ENCODE measurements at regions not wholly inside any gene's neighbourhood (a gene's known extent, or its start where the extent isn't known, plus 50 kb on each side); places are given as distances from the start of the nearest gene placed in this dataset.

- DNase-seq (ENCODE audit: low spot score), result no peak
- TF ChIP-seq CTCF (IDR thresholded peaks at IDR 0.05; ENCODE audit: extremely low read depth, missing control alignments), result no peak
Observed at GRCh38 chr19:33960566-33960965, 163.9 kb downstream of the KCTD15 start.

- TF ChIP-seq CTCF (IDR thresholded peaks at IDR 0.05; ENCODE audit: extremely low read depth, missing control alignments), result no peak
Observed at GRCh38 chr19:33962161-33962560, 165.5 kb downstream of the KCTD15 start.

GRCh38 chr19:33963514-33963913 lies 166.8 kb downstream of the KCTD15 start:
- no peak for TF ChIP-seq CTCF (IDR thresholded peaks at IDR 0.05; ENCODE audit: extremely low read depth, missing control alignments)
- no peak for DNase-seq (ENCODE audit: low spot score)

More at GRCh38 chr19:33962161-33962560, 165.5 kb downstream of the KCTD15 start:
- no peak for DNase-seq (ENCODE audit: low spot score)

GRCh38 chr19:33971073-33971472 lies 174.4 kb downstream of the KCTD15 start:
- no peak for TF ChIP-seq CTCF (IDR thresholded peaks at IDR 0.05; ENCODE audit: extremely low read depth, missing control alignments)
- DNase-seq (ENCODE audit: low spot score), result no peak

GRCh38 chr19:33977756-33978685 lies 181.4 kb downstream of the KCTD15 start:
- no peak for TF ChIP-seq CTCF (IDR thresholded peaks at IDR 0.05; ENCODE audit: extremely low read depth, missing control alignments)
- DNase-seq (ENCODE audit: low spot score), result no peak

- no peak for DNase-seq (ENCODE audit: low spot score)
- TF ChIP-seq CTCF (IDR thresholded peaks at IDR 0.05; ENCODE audit: extremely low read depth, missing control alignments), result no peak
Observed at GRCh38 chr19:33982706-33983105, 186.0 kb downstream of the KCTD15 start.

GRCh38 chr19:33988601-33989000 lies 183.7 kb upstream of the LSM14A start:
- DNase-seq (ENCODE audit: low spot score), result no peak
- no peak for TF ChIP-seq CTCF (IDR thresholded peaks at IDR 0.05; ENCODE audit: extremely low read depth, missing control alignments)
